ENCODE measurements at regions not wholly inside any gene's neighbourhood (a gene's known extent, or its start where the extent isn't known, plus 50 kb on each side); places are given as distances from the start of the nearest gene placed in this dataset.

DNA sequence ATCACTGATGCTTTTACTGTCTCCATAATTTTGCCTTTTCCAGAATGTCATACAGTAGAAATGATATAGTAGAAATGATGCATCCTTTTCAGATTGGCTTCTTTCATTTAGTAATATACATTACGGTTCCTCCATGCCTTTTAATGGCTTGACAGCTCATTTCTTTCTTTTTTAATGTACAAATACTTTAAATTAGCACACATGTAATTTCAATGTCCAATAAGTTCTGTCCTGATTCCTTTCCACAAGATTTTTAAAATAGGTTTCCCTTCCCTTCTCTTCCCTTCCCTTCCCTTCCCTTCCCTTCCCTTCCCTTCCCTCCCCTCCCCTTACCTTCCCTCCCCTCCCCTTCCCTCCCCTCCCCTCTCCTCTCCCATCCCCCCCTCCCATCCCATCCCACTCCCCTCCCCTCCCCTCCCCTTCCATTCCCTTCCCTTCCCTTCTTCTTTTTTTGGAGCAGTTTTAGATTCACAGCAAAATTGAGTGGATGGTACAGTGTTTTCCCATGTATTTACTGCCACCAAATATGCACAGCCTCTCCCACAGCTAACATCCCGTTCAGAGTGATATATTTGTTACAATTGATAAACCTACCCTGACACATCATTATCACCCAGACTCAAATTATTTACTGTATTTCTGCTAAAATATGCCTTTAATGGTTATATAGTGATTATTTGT, 398.8 kb downstream of the RNF144B start:
- no peak for DNase-seq

GRCh38 chr6:18792866-18793265, 405.7 kb downstream of the RNF144B start:
- DNase-seq = no peak

DNA sequence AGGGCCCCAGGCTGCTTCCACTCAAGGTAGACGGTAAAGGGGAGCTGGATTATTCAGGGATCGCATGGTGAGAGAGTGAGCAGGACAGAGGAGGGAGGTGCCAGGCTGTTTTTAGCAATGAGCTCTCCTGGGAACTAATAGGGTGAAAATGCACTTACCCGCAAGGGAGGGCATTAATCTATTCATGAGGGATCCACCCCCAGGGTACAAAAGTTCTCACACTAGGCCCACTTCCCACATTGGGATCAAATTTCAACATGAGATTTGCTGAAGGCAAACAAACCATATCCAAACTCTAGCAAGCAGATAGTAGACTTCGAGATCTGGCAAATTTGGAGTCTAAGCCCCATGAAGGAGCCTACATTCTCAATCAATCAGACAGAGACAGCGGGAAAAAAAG, 408.6 kb downstream of the RNF144B start:
- DNase-seq = no peak

- no peak for DNase-seq
Measured at GRCh38 chr6:18820725-18821124, 433.6 kb downstream of the RNF144B start.

DNA sequence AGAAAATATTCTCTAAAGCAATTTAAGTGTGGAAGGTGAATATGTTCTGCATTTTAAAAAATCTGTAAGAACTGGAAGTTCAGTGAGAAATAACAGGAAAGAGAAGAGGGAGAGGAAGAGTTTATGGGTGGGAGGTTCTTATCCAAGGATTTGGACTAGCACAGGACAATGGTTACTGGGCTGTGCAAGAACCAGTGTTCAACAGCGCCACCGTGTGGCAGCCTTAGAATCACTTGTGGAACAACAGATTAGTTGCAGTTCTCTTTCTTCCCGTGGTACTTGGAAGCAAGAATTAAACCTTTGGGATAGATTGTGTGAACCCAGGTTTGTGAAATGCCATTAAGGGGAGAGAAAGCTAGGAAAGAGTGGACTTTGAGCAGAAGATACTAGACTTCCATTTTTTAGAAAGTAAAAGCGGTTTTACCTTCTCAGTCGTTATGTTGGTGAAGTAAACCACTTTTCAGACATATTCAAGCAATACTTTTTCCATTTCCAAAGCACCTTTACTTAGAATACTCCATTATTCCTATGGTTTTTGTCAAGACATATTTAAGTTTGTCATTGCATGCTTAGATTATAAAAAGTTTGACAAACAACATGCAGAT, 436.7 kb downstream of the RNF144B start:
- no peak for DNase-seq

DNA sequence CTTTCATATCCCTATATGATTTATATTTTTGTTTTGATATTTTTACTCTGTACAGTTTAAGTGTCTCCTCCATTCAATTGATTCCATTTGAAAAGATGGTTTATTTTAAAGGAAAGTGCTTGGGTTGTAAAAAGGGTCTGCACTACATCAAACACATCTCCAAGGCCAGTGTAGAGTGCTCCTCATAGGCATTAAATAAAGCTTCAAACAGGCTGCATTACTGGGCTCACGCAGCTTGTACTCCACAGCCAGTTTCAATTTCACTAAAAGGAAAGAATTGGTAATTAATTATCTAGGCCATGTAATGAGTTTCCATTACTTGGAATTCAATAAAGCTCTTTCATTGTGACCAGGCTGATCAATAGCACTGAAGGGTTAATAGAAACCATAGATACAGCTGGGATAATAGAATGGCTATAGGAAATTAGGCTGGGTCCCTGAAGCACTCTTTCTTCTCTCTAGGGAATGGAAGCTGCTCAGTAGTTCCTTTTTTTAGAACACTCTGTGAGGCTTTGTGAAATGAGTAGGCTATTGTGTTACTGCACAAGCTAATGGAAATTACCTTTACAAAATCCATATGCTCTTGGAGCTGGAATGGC, 442.2 kb downstream of the RNF144B start:
- no peak for DNase-seq

GRCh38 chr6:18835976-18836375, 448.8 kb downstream of the RNF144B start:
- no peak for DNase-seq

GRCh38 chr6:18837013-18837412, 449.9 kb downstream of the RNF144B start:
- DNase-seq = no peak

DNA sequence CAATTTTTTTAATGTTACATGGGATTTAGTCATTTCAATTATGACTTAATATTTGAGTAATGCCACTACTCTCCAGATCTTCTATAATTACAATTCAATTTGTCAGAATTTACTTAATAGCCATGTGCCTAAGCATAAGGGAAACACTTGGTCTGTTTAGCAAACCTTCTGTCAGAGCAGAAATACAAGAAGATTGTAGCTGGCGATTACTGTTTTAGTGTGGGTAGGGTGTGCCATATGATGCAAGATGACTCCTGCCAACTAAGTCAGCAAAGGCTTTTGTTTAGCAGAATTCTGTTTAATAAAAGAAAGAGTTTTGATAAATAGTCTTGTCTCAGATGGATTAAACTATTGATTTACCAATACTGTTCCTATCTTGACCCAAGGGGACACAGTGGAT, 455.4 kb downstream of the RNF144B start:
- DNase-seq = no peak

GRCh38 chr6:18845896-18846295, 458.7 kb downstream of the RNF144B start:
- DNase-seq = no peak

- DNase-seq = no peak
Measured at GRCh38 chr6:18846327-18846726, 459.2 kb downstream of the RNF144B start.

- no peak for DNase-seq
Measured at GRCh38 chr6:18861204-18861603, 474.1 kb downstream of the RNF144B start.

- no peak for DNase-seq
Measured at GRCh38 chr6:18883268-18883667, 496.1 kb downstream of the RNF144B start.

DNA sequence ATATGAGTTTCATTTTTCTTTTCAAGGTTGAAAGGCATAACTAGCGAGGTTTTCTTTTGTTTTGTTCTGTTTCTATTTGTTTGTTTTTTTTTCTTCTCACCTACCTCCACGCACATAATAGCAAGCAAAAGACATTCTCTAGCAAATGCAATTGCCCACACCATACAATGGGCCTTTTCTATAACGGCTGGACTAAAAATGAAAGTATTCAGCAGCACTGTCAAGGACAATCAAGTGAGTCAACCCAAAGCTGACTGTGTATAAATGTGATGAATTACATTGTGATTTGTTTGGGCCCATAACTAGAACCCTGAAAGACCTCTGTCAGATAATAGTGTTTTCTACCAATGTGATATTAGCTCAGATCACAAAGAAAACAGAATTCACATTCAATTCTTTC, 496.7 kb downstream of the RNF144B start:
- DNase-seq = no peak

DNA sequence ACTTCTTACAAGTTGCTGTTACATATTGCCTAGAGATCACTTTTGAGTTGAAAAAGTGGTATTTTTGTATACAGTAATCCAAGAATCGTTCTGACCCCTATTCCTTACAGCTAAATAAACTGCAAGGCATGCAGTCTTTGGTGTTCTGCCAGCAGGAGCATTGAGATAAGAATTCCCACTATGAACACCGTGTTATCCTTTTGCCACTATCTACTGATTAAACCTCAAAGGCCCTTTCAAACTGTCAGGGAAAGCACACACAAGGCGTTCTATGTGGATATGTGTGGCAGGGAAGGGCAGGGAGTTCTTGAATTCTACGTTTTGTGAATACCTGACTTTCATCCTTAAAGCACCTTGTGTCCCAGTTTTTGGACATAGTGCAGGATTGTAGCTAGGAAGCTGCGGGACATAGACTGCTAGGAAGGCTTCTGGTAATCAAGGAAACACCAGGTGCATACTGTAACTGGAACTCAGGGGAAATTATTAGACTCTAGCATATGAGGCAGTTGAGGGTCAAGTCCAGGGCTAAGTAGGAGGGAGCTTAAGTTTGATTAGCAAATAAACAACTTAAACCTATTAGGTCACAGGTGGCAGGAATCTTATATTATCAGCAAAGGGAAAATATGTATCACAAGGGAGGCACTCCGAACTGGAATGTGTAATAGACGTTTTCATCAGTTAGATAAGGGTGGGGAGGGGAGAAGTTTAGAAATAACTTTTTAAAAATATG, 506.6 kb downstream of the RNF144B start:
- no peak for DNase-seq

DNA sequence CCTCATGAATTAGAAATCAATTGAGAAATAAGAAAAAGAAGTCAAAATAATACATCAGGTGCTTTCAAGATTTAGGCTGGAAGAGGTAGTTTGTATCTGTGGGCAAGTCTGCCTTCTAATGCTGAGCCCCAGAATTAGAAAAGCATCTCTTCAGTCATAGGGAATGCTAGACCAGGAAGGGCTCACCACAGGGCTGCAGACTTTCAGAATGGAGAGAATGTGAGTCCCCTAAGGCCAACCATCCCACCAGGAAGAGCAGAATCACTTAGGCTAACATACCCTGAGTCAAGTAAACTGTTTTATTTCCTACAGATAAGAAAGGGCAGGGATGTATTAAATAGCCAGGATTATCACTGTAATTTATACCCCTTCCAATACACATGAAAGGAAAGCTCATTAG, 510.2 kb downstream of the RNF144B start:
- no peak for DNase-seq

GRCh38 chr6:18904681-18905080, 517.5 kb downstream of the RNF144B start:
- DNase-seq = no peak

DNA sequence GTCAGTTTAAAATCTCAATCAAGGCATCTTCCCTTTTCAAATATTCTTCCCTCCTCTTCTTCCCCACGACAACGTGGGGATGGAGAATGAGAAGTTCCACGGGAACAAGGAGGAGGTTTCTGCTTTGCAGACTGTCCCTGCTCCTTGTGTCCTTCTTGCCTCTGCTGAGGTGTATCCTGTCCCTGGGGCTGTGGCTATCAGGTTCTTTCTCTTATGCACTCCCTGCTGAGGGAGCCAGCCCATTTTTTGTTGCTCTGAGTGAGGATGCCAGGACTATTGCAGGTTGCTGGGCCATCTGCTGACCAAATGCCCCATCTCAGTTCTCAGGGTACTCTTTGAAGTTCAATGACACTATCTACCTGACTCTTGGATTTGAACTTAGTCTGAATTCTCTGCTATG, 533.6 kb downstream of the RNF144B start:
- no peak for DNase-seq

- DNase-seq = no peak
Measured at GRCh38 chr6:18931086-18931485, 543.9 kb downstream of the RNF144B start.

DNA sequence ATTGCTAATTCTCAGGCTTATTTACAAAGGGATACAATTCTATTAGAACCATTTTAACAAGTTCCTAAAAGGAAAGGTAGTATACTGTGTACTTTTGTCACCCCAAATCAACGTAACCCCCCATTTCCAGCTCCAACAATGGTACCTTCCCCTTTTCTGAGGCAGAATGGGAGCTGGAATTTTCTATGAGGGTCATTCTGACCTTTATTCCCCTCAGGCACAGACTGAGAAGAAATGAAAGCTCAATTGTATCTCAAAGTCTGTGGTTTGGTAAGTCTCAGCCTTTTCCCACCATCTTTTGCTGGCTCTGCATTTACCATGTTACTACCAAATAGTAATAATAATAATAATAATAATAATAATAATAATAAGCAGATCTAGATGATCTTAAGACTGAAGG, 571.0 kb downstream of the RNF144B start:
- no peak for DNase-seq

GRCh38 chr6:18961566-18961965, 574.4 kb downstream of the RNF144B start:
- no peak for DNase-seq

DNA sequence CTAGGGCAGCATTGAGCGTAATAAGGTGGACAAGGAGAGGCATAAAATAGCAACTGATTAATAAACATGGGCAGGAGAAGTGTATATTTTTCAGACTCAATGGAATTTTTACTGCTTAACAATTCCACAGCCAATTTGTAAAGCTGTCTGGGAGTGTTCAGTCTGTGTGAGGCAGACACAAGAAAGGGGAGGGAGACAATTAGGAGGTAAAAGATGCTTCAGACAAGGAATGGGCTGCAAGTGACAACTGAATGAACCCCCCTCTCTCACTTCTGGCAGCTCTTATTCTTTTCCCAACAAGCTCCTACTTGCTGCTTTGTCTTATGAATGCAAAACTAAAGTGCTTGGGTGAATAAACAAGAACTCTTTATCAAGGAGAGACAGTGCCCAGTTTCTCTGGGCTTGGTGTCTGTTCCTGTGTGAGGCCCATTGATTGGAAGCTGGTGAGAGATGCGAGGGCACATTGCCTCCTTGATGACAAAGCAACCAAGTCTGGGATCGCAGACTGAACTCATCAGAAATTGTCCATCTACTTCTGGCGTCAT, 575.3 kb downstream of the RNF144B start:
- no peak for DNase-seq

DNA sequence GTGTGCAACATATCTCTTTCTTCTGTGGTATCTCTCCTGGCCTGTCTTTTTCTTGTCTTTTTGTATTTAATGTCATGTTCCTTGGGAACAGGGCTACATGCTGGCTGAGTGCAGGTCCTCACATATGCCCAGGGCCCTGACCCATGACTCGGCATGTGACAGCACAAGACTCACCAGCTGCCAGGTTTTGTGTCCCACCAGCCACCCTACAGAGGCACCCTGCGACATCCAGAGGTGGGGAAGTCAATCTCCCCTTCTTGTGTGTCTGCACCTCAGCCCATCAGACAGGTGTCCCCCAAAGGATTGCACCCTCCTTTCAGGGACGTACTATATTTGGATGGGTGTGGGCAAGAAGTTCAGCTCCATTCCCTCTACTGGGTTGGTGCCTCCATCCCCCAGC, 576.3 kb downstream of the RNF144B start:
- DNase-seq = no peak

DNA sequence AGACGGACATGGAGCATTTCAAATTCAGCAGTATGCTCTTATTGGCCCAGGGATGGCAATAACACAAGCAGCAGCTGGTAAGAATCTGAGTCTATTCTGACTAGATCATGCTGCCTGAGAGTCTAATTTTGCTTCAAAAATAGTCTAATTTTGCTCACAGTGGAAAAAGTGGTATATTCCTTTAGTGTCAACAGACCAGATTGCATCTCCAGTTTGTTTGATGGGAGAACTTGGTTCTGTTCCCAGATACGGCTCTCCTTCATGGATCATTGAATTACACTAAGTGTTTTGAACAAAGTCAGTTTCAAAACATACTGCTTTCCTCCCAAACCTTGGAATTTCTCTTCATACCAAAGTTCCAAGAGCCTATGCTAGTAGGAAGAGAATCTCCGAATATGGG, 586.1 kb downstream of the RNF144B start:
- no peak for DNase-seq
